ENCODE measurements at regions not wholly inside any gene's neighbourhood (a gene's known extent, or its start where the extent isn't known, plus 50 kb on each side); places are given as distances from the start of the nearest gene placed in this dataset.

GRCh38 chr14:22420598-22421186 lies 168.3 kb downstream of the DAD1 start:
- WGBS, 2 experiments (ENCODE audit: extremely low coverage in 1 of 2, insufficient coverage in 1 of 2, insufficient read length in 1 of 2, insufficient replicate concordance in 2 of 2, low coverage in 1 of 2, low lambda C conversion rate in 2 of 2, missing lambda C conversion rate in 1 of 2), result 88% methylated on average over 4 of the region's 4 CpGs; no CpG with 5 or more reads in 1 of the 2 experiments
- no peak for TF ChIP-seq BRCA1 (IDR thresholded peaks at IDR 0.05; ENCODE audit: low read depth, low read length)
- no peak for TF ChIP-seq RAD21 (IDR thresholded peaks at IDR 0.05 in 1 of 2, conservative IDR thresholded peaks at IDR 0.05 in 1 of 2; ENCODE audit: low read depth in 2 of 2, low read length in 2 of 2)
- TF ChIP-seq RBBP5 (IDR thresholded peaks at IDR 0.05; ENCODE audit: borderline replicate concordance, low read depth, low read length), result no peak
- TF ChIP-seq TEAD4 (IDR thresholded peaks at IDR 0.05; ENCODE audit: low read depth, low read length), result no peak
- no peak for TF ChIP-seq SIX5 (IDR thresholded peaks at IDR 0.05; ENCODE audit: low read depth, low read length)
- TF ChIP-seq POU5F1 (IDR thresholded peaks at IDR 0.05; ENCODE audit: low read depth, low read length), result no peak
- no peak for TF ChIP-seq ATF3 (IDR thresholded peaks at IDR 0.05; ENCODE audit: insufficient read depth, low read depth, low read length)
- no peak for TF ChIP-seq TAF1 (IDR thresholded peaks at IDR 0.05; ENCODE audit: low read depth, low read length)
- TF ChIP-seq ASH2L (IDR thresholded peaks at IDR 0.05; ENCODE audit: low read length), result no peak
- no peak for TF ChIP-seq CBX5 (IDR thresholded peaks at IDR 0.05; ENCODE audit: low read depth, low read length)
- TF ChIP-seq SIN3A (conservative IDR thresholded peaks at IDR 0.05 in 1 of 2, IDR thresholded peaks at IDR 0.05 in 1 of 2; ENCODE audit: low read depth in 1 of 2, low read length in 2 of 2), result no peak
- Histone ChIP-seq H3K4me3 (ENCODE audit: extremely low read depth in 1 of 4, insufficient read depth in 2 of 4, low read depth in 3 of 4, low read length in 4 of 4) (no peak overlapping the region), H3K27me3 (replicated peaks in 1 of 4; ENCODE audit: control insufficient read depth in 3 of 4, extremely low read depth in 1 of 4, insufficient read depth in 3 of 4, low read length in 3 of 4) (no peaks in the 10 kb centered on the region), H2BK5ac (ENCODE audit: low read depth, low read length) (no peak overlapping the region), H3K9me3 (ENCODE audit: insufficient read depth in 2 of 2, low read depth in 1 of 2, low read length in 1 of 2) (no peaks in the 10 kb centered on the region), H3K56ac (replicated peaks; ENCODE audit: insufficient read length, low read depth, low read length) (no peak overlapping the region), H3K4me1 (replicated peaks in 1 of 4; ENCODE audit: control insufficient read depth in 3 of 4, insufficient read depth in 4 of 4, low read length in 3 of 4) (peaks cover 0 to 2% (median 0%) of the 10 kb centered on the region in 4 experiments; a peak in 1 of 7 replicates), H4K5ac (ENCODE audit: insufficient read length, low read depth, low read length) (no peak overlapping the region), H3K14ac (ENCODE audit: insufficient read length) (no peak overlapping the region), H2AFZ (ENCODE audit: low read length) (no peak overlapping the region), H3K27ac (ENCODE audit: low read depth, low read length) (no peak overlapping the region), H3K23me2 (ENCODE audit: low read depth, low read length) (no peaks in the 10 kb centered on the region), H4K91ac (replicated peaks; ENCODE audit: insufficient read length, low read length) (no peak overlapping the region), H2BK20ac (ENCODE audit: low read length) (no peak overlapping the region), H3K36me3 (ENCODE audit: control insufficient read depth in 2 of 4, insufficient read depth in 4 of 4, low read length in 3 of 4) (no peaks in the 10 kb centered on the region), H3K4me2 (ENCODE audit: insufficient read depth in 1 of 2, low read depth in 2 of 2, low read length in 2 of 2) (no peak overlapping the region), H4K8ac (ENCODE audit: extremely low read depth, insufficient read depth, low read length) (no peak overlapping the region), H2BK12ac (ENCODE audit: low read depth, low read length) (no peak overlapping the region), H3K4ac (replicated peaks; ENCODE audit: insufficient read length, low read depth, low read length) (no peak overlapping the region), H3K18ac (ENCODE audit: extremely low read depth, low read length) (no peak overlapping the region), H3K9ac (replicated peaks in 1 of 4; ENCODE audit: extremely low read depth in 1 of 4, low read depth in 3 of 4, low read length in 3 of 4) (no peak overlapping the region), H4K20me1 (replicated peaks in 1 of 2; ENCODE audit: control insufficient read depth in 1 of 2, insufficient read depth in 2 of 2, low read length in 2 of 2) (no peaks in the 10 kb centered on the region), H3K23ac (ENCODE audit: insufficient read length) (no peak overlapping the region), H2BK120ac (replicated peaks; ENCODE audit: low read depth, low read length) (no peak overlapping the region), H3K79me1 (ENCODE audit: low read depth, low read length) (no peaks in the 10 kb centered on the region), H2BK15ac (ENCODE audit: low read length) (no peak overlapping the region), H3K79me2 (ENCODE audit: control insufficient read depth in 1 of 2, insufficient read depth in 2 of 2, low read length in 2 of 2) (no peaks in the 10 kb centered on the region), H2AK5ac (ENCODE audit: low read depth, low read length) (no peak overlapping the region)
- CTCF ChIA-PET (ENCODE audit: partially characterized antibody), result interaction anchor here (0.8 to 2.4 kb wide), 8 partner anchors 11 to 220 kb away, joined by 3 to 12 read pairs (median 4); no protein-coding TSS in a partner anchor
- POLR2A ChIA-PET (ENCODE audit: partially characterized antibody), result no interaction called here
- DNase-seq (ENCODE audit: low read depth in 1 of 2, low spot score in 2 of 2) (no peak), FAIRE-seq (no peak)
